OCI-LY7 (cell line): ENCODE measurements at regions not wholly inside any gene's neighbourhood (a gene's known extent, or its start where the extent isn't known, plus 50 kb on each side); places are given as distances from the start of the nearest gene placed in this dataset.

Experiments
- BruUV-seq: library from RNA; stranded (reverse); fragments of 400-500 nt; replicated peaks from 2 replicates; lab custom pipeline; 2021; lab: Mats Ljungman, UMichigan
- CTCF ChIA-PET: fragments of 300-600 bp; sonication (Branson Sonifier 250); formaldehyde crosslinking; loops from one replicate; lab custom pipeline; 2022; ENCODE audit warnings: antibody characterized with exemption; ENCODE audit not compliant: unreplicated experiment; lab: Charles Lee
- POLR2A ChIA-PET: fragments of 300-600 bp; sonication (Branson Sonifier 250); formaldehyde crosslinking; loops from one replicate; lab custom pipeline; 2022; ENCODE audit warnings: antibody characterized with exemption; lab: Charles Lee
- DNase-seq: peaks from one replicate; pipeline ENCODE4 v3.0.0-alpha.2; 2015; ENCODE audit warnings: low spot score
- H2AFZ ChIP-seq: fragments of 200-600 bp; sonication (generic), shearing (Covaris generic); 2 replicates; pipeline ENCODE4 v1.6.1; 2014; ENCODE audit warnings: mild to moderate bottlenecking, antibody characterized with exemption, low read length, moderate library complexity
- H3K27ac ChIP-seq: fragments of 200-600 bp; sonication (generic); 2 replicates; pipeline ENCODE4 v1.5.1; 2014; ENCODE audit warnings: mixed run types, low read depth, mild to moderate bottlenecking, moderate library complexity, low read length, inconsistent platforms; ENCODE audit not compliant: poor library complexity, severe bottlenecking
- H3K36me3 ChIP-seq: fragments of 200-600 bp; sonication (generic); 2 replicates; pipeline ENCODE4 v1.6.1; 2014; ENCODE audit warnings: mild to moderate bottlenecking, antibody characterized with exemption, low read length, moderate library complexity, mixed read lengths; ENCODE audit not compliant: insufficient read depth
- H3K4me1 ChIP-seq: fragments of 200-600 bp; sonication (generic); 2 replicates; pipeline ENCODE4 v1.5.1; 2014; ENCODE audit warnings: mild to moderate bottlenecking, low read length; ENCODE audit not compliant: insufficient read depth, poor library complexity, severe bottlenecking
- H3K4me2 ChIP-seq: fragments of 200-600 bp; sonication (generic); 2 replicates; pipeline ENCODE4 v1.6.1; 2014; ENCODE audit warnings: mild to moderate bottlenecking, low read length
- H3K4me3 ChIP-seq: fragments of 200-600 bp; sonication (generic); 2 replicates; pipeline ENCODE4 v1.5.1; 2014; ENCODE audit warnings: mild to moderate bottlenecking, low read depth, low read length; ENCODE audit not compliant: poor library complexity, severe bottlenecking
- H3K79me2 ChIP-seq: fragments of 200-600 bp; sonication (generic); 2 replicates; pipeline ENCODE4 v1.6.1; 2016; ENCODE audit warnings: low read depth, mild to moderate bottlenecking, low read length, moderate library complexity, mixed read lengths; ENCODE audit not compliant: insufficient read depth
- H3K9me2 ChIP-seq: fragments of 200-600 bp; sonication (generic); 2 replicates; pipeline ENCODE4 v1.6.1; 2016; ENCODE audit warnings: mild to moderate bottlenecking, low read length, mixed read lengths; ENCODE audit not compliant: insufficient read depth
- H3K9me3 ChIP-seq: fragments of 200-600 bp; sonication (generic); 2 replicates; pipeline ENCODE4 v1.6.1; 2014; ENCODE audit warnings: mild to moderate bottlenecking, mixed run types, low read length, mixed read lengths
- H4K20me1 ChIP-seq: fragments of 200-600 bp; sonication (generic); 2 replicates; pipeline ENCODE4 v1.6.1; 2014; ENCODE audit warnings: mild to moderate bottlenecking, antibody characterized with exemption, low read length, moderate library complexity, mixed read lengths; ENCODE audit not compliant: insufficient read depth
- CTCF ChIP-seq: fragments of 200-600 bp; sonication (generic); conservative IDR thresholded peaks from 2 replicates; pipeline ENCODE4 v1.5.1; 2014; ENCODE audit warnings: mild to moderate bottlenecking, antibody characterized with exemption, low read length, moderate library complexity, mixed read lengths
- EZH2phosphoT487 ChIP-seq: fragments of 200-600 bp; sonication (generic); IDR thresholded peaks from 2 replicates; pipeline ENCODE4 v1.6.1; 2018; ENCODE audit warnings: low read depth, borderline replicate concordance, mild to moderate bottlenecking, mixed run types, antibody characterized with exemption, low read length, moderate library complexity, mixed read lengths
- intact Hi-C: fragments of 100-400 bp; cut with micrococcal nuclease; formaldehyde crosslinking; loops from one replicate; pipeline ENCODE4 v1.10.0; 2022; ENCODE audit not compliant: unreplicated experiment

- H3K4me1 ChIP-seq: no peaks in the 10 kb centered on the region
- no peak overlapping the region for H2AFZ ChIP-seq
- intact Hi-C loops: no loop called here
- H3K9me3 ChIP-seq: no peaks in the 10 kb centered on the region
- H4K20me1 ChIP-seq: no peaks in the 10 kb centered on the region
- no peaks in the 10 kb centered on the region for H3K79me2 ChIP-seq
- no peaks in the 10 kb centered on the region for H3K36me3 ChIP-seq
- no peak overlapping the region for H3K4me2 ChIP-seq
- H3K9me2 ChIP-seq: no peaks in the 10 kb centered on the region
- ChIA-PET POLR2A (no interaction called here), CTCF (no interaction called here)
- no peak overlapping the region for H3K4me3 ChIP-seq
- BruUV-seq: no TSS peak
- no peak for DNase-seq
- no peak overlapping the region for H3K27ac ChIP-seq
- no peak for TF ChIP-seq EZH2phosphoT487
- no peak for TF ChIP-seq CTCF
Measured at GRCh38 chr1:94646786-94647555, 105.4 kb upstream of the F3 start.

- Histone ChIP-seq H3K9me2 (no peaks in the 10 kb centered on the region), H3K4me3 (no peak overlapping the region), H3K27ac (no peak overlapping the region), H3K79me2 (no peaks in the 10 kb centered on the region), H2AFZ (no peak overlapping the region), H4K20me1 (no peaks in the 10 kb centered on the region), H3K36me3 (no peaks in the 10 kb centered on the region), H3K4me1 (no peaks in the 10 kb centered on the region), H3K4me2 (no peak overlapping the region), H3K9me3 (no peaks in the 10 kb centered on the region)
- no peak for TF ChIP-seq EZH2phosphoT487
- TF ChIP-seq CTCF: no peak
- BruUV-seq: no TSS peak
- no peak for DNase-seq
- intact Hi-C loops: no loop called here
- CTCF ChIA-PET: no interaction called here
- POLR2A ChIA-PET: no interaction called here
Measured at GRCh38 chr1:94646141-94646643, 104.6 kb upstream of the F3 start.

DNA sequence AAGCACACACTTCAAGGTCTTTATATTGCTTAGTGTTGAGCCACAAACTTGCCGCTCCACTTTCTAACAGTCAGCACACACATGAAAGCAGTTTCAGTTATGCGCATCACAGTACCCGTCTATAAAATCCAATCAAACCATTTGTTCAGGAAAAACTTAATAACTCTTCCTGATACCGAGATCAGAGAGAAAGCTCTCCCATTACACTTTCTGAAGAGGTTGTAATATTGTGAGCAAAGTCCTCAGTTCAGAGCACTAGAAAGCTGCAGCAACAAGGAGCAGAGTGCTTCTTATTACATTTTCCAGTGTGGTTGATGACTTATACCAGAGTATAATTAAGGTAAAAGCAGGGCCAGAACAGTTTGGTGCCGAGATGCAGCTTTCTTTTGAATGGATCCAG is 102.8 kb upstream of the F3 start:
- Histone ChIP-seq H3K79me2 (no peaks in the 10 kb centered on the region), H3K4me1 (no peaks in the 10 kb centered on the region), H2AFZ (no peak overlapping the region), H3K4me2 (no peak overlapping the region), H3K9me3 (no peaks in the 10 kb centered on the region), H4K20me1 (no peaks in the 10 kb centered on the region), H3K9me2 (no peaks in the 10 kb centered on the region), H3K4me3 (no peak overlapping the region), H3K36me3 (no peaks in the 10 kb centered on the region), H3K27ac (no peak overlapping the region)
- TF ChIP-seq CTCF: no peak
- no peak for TF ChIP-seq EZH2phosphoT487
- CTCF ChIA-PET: no interaction called here
- POLR2A ChIA-PET: no interaction called here
- no TSS peak for BruUV-seq
- intact Hi-C loops: no loop called here
- DNase-seq: no peak
